K562 (cell line): ENCODE measurements at regions not wholly inside any gene's neighbourhood (a gene's known extent, or its start where the extent isn't known, plus 50 kb on each side); places are given as distances from the start of the nearest gene placed in this dataset.

ENCODE experiments used
- ATAC-seq: fragments of 200-7000 bp; cut with Tn5 transposase; 3 replicates; pipeline ENCODE4 v1.9.1; 2020; ENCODE audit warnings: moderate library complexity
- BruUV-seq: library from RNA; stranded (reverse); fragments of 400-500 nt; replicated peaks from 2 replicates; lab custom pipeline; 2021; lab: Mats Ljungman, UMichigan
- CTCF ChIA-PET: fragments of 300-600 bp; formaldehyde crosslinking; extraction: SDS; loops from one replicate; lab custom pipeline; 2021; ENCODE audit warnings: low intra/inter-chr PET ratio; lab: Yijun Ruan, JAX
- POLR2A ChIA-PET: fragments of 300-600, 350-650 bp; sonication (Branson Sonifier 250); formaldehyde crosslinking; extraction: SDS; loops from one replicate; lab custom pipeline; 2021; ENCODE audit warnings: antibody characterized with exemption, inconsistent platforms; lab: Yijun Ruan, JAX
- DNase-seq, 4 experiments: peaks; one replicate each; pipeline versions ENCODE4 v3.0.0 to v3.0.0-alpha.2; 2011 to 2018; ENCODE audit warnings: low spot score in 3 of 4, mixed read lengths in 3 of 4; ENCODE audit errors: extremely low read depth in 1 of 4
- FAIRE-seq: peaks from 2 replicates; lab custom pipeline; 2011; peaks lifted over from hg19 to GRCh38; lab: Jason Lieb, UNC
- H2AFZ ChIP-seq: 2 replicates; pipeline ENCODE4 v1.6.0; 2011; ENCODE audit warnings: low read depth, low read length, control low read depth, inconsistent platforms
- H3K27ac ChIP-seq: fragments of 200-600 bp; 3 replicates; pipeline ENCODE4 v1.8.0; 2011; ENCODE audit warnings: low read depth, mild to moderate bottlenecking, control low read depth, inconsistent platforms, low read length, moderate library complexity, mixed read lengths; ENCODE audit errors: extremely low read depth
- H3K27me3 ChIP-seq, 2 experiments: fragments of 300-600 bp in 1 of 2; 2 replicates in 1 of 2; 3 replicates in 1 of 2; pipeline versions ENCODE4 v1.6.0 to v1.8.0; 2011; ENCODE audit warnings: inconsistent platforms in 2 of 2, low read length in 2 of 2, mild to moderate bottlenecking in 1 of 2, mixed read lengths in 1 of 2, moderate library complexity in 1 of 2; ENCODE audit not compliant: control insufficient read depth in 2 of 2, insufficient read depth in 2 of 2
- H3K36me3 ChIP-seq: fragments of 300-600 bp; 3 replicates; pipeline ENCODE4 v1.8.0; 2011; ENCODE audit warnings: mild to moderate bottlenecking, low read length, inconsistent platforms; ENCODE audit not compliant: control insufficient read depth, insufficient read depth
- H3K4me1 ChIP-seq, 2 experiments: fragments of 200-600 bp in 1 of 2; replicated peaks in 1 of 2; 2 replicates in 1 of 2; 3 replicates in 1 of 2; pipeline versions ENCODE4 v1.5.1 to v1.8.0; 2011; ENCODE audit warnings: inconsistent platforms in 2 of 2, low read length in 2 of 2, mild to moderate bottlenecking in 1 of 2, mixed read lengths in 1 of 2, moderate library complexity in 1 of 2; ENCODE audit not compliant: control insufficient read depth in 2 of 2, insufficient read depth in 2 of 2
- H3K4me2 ChIP-seq: 2 replicates; pipeline ENCODE4 v1.6.1; 2011; ENCODE audit warnings: low read length, control low read depth, inconsistent platforms, mixed read lengths; ENCODE audit not compliant: insufficient read depth
- H3K4me3 ChIP-seq: fragments of 200-600 bp; sonication (generic), shearing (Covaris generic); 2 replicates; pipeline ENCODE4 v1.5.1; 2016; ENCODE audit warnings: control low read depth, inconsistent platforms
- H3K79me2 ChIP-seq: fragments of 200-600 bp; 3 replicates; pipeline ENCODE4 v1.8.0; 2011; ENCODE audit warnings: low read length, inconsistent platforms; ENCODE audit not compliant: control insufficient read depth, insufficient read depth
- H3K9ac ChIP-seq, 2 experiments: 2 replicates each; pipeline versions ENCODE4 v1.6.0 to v1.6.1; 2011; ENCODE audit warnings: low read depth in 2 of 2, low read length in 2 of 2, control low read depth in 1 of 2, inconsistent platforms in 1 of 2, mild to moderate bottlenecking in 1 of 2, mixed read lengths in 1 of 2; ENCODE audit not compliant: insufficient read depth in 1 of 2
- H3K9me1 ChIP-seq: one replicate; pipeline ENCODE4 v1.6.0; 2011; ENCODE audit warnings: inconsistent platforms, mild to moderate bottlenecking, low read length, moderate library complexity; ENCODE audit not compliant: control insufficient read depth, insufficient read depth
- H3K9me3 ChIP-seq: replicated peaks from 2 replicates; pipeline ENCODE4 v1.5.1; 2011; ENCODE audit warnings: low read depth, low read length, inconsistent platforms; ENCODE audit not compliant: control insufficient read depth, insufficient read depth
- H4K20me1 ChIP-seq: replicated peaks from 2 replicates; pipeline ENCODE4 v1.6.1; 2011; ENCODE audit warnings: low read length, inconsistent platforms, mixed read lengths; ENCODE audit not compliant: control insufficient read depth, insufficient read depth
- COPS2 ChIP-seq: fragments of 450-650 bp; conservative IDR thresholded peaks from 2 replicates; pipeline ENCODE4 v1.6.1; 2016; ENCODE audit warnings: mild to moderate bottlenecking, moderate library complexity
- FOS ChIP-seq: IDR thresholded peaks from 3 replicates; pipeline ENCODE4 v1.6.1; 2011; ENCODE audit not compliant: insufficient read length; ENCODE audit errors: extremely low read depth
- MNT ChIP-seq, 2 experiments: fragments of 450-650 bp; conservative IDR thresholded peaks; 2 replicates each; pipeline ENCODE4 v1.6.1; 2017; ENCODE audit warnings: mild to moderate bottlenecking in 2 of 2, moderate library complexity in 2 of 2
- SMARCA4 ChIP-seq: fragments of 450-650 bp; IDR thresholded peaks from 2 replicates; pipeline ENCODE4 v1.6.1; 2016
- SREBF2 ChIP-seq: sonication (generic); formaldehyde crosslinking; IDR thresholded peaks from 2 replicates; pipeline ENCODE4 v1.4.0; 2020; ENCODE audit warnings: mild to moderate bottlenecking, missing genetic modification reagents
- THRAP3 ChIP-seq: fragments of 450-650 bp; IDR thresholded peaks from 2 replicates; pipeline ENCODE4 v1.6.1; 2016; ENCODE audit warnings: mild to moderate bottlenecking, inconsistent platforms, borderline replicate concordance
- ZNF224 ChIP-seq: sonication (generic); formaldehyde crosslinking; IDR thresholded peaks from 2 replicates; pipeline ENCODE4 v1.8.0; 2022; ENCODE audit warnings: mild to moderate bottlenecking, missing genetic modification reagents
- ZNF324 ChIP-seq: fragments of 250-450 bp; sonication (Bioruptor Pico); IDR thresholded peaks from 2 replicates; pipeline ENCODE4 v1.4.0; 2020; ENCODE audit warnings: mild to moderate bottlenecking
- ZNF592 ChIP-seq: fragments of 450-650 bp; IDR thresholded peaks from 2 replicates; pipeline ENCODE4 v1.6.1; 2017; ENCODE audit warnings: antibody characterized with exemption, mild to moderate bottlenecking
- WGBS: fragments of 100-300 bp; shearing (Covaris generic); methylation state at CpG from one replicate; pipeline ENCODE4 v1.1.6; 2016; ENCODE audit warnings: low coverage, mixed read lengths; ENCODE audit not compliant: insufficient coverage; ENCODE audit errors: missing lambda C conversion rate; 5-methylcytosine and 5-hydroxymethylcytosine counted together
- in situ Hi-C: fragments of 300-500 bp; cut with MboI; formaldehyde crosslinking; loops from 4 replicates; pipeline ENCODE4 v1.15.0; 2018; ENCODE audit warnings: inconsistent platforms, mixed read lengths
- intact Hi-C: fragments of 100-400 bp; cut with micrococcal nuclease; formaldehyde crosslinking; loops from 2 replicates; pipeline ENCODE4 v1.14.2; 2022

GRCh38 chr2:204207866-204208265, 271.3 kb downstream of the ICOS start:
- Histone ChIP-seq H3K9me1 (no peaks in the 10 kb centered on the region), H3K4me1 (no peaks in the 10 kb centered on the region), H3K36me3 (no peaks in the 10 kb centered on the region), H3K4me3 (no peak overlapping the region), H3K9ac (no peak overlapping the region), H3K79me2 (no peaks in the 10 kb centered on the region), H3K27ac (no peak overlapping the region), H3K9me3 (no peaks in the 10 kb centered on the region), H3K4me2 (no peak overlapping the region), H3K27me3 (no peaks in the 10 kb centered on the region), H2AFZ (no peak overlapping the region), H4K20me1 (no peaks in the 10 kb centered on the region)
- TF ChIP-seq ZNF592 = no peak
- TF ChIP-seq THRAP3 = no peak
- no peak for TF ChIP-seq MNT (conservative IDR thresholded peaks at IDR 0.05)
- no peak for TF ChIP-seq COPS2
- no peak for TF ChIP-seq ZNF324 (CRISPR knock-in tag)
- TF ChIP-seq ZNF224 = no peak
- TF ChIP-seq FOS = no peak
- no peak for TF ChIP-seq SREBF2 (CRISPR knock-in tag)
- no peak for TF ChIP-seq SMARCA4
- DNase-seq = no peak
- ATAC-seq = no peak
- FAIRE-seq = no peak
- in situ Hi-C loops (no loop called here), intact Hi-C loops (no loop called here)
- POLR2A ChIA-PET = no interaction called here
- CTCF ChIA-PET = no interaction called here
- no TSS peak for BruUV-seq
- WGBS = 0% methylated on average over 1 of the region's 1 CpG
